GM20000 (cell line): ENCODE measurements at regions not wholly inside any gene's neighbourhood (a gene's known extent, or its start where the extent isn't known, plus 50 kb on each side); places are given as distances from the start of the nearest gene placed in this dataset.
"Not testable (repeated sequence)": the region's sequence is repeated elsewhere in the genome, so short reads cannot be mapped to it uniquely, and the experiment has no call there.

Experiments used
- DNase-seq: peaks from one replicate; pipeline ENCODE4 v3.0.0; 2012; ENCODE audit warnings: low spot score
- CTCF ChIP-seq: IDR thresholded peaks from 2 replicates; pipeline ENCODE4 v1.5.1; 2012; ENCODE audit warnings: mild to moderate bottlenecking, control low read depth; ENCODE audit errors: extremely low read depth, missing control alignments

- not testable (repeated sequence) for DNase-seq
Observed at GRCh38 chr10:78096486-78096885, 62.8 kb downstream of the RPS24 start.

- not testable (repeated sequence) for DNase-seq
Observed at GRCh38 chr10:78102593-78102992, 68.9 kb downstream of the RPS24 start.

GRCh38 chr10:78109210-78109609 is 75.5 kb downstream of the RPS24 start:
- no peak for TF ChIP-seq CTCF
- no peak for DNase-seq

GRCh38 chr10:78115135-78115853 is 81.6 kb downstream of the RPS24 start:
- no peak for DNase-seq
- no peak for TF ChIP-seq CTCF

- no peak for DNase-seq
- no peak for TF ChIP-seq CTCF
Observed at GRCh38 chr10:78116361-78116760, 82.7 kb downstream of the RPS24 start.

- TF ChIP-seq CTCF = no peak
- no peak for DNase-seq
Observed at GRCh38 chr10:78118591-78118990, 84.9 kb downstream of the RPS24 start.

- no peak for TF ChIP-seq CTCF
Observed at GRCh38 chr10:78121801-78122200, 88.1 kb downstream of the RPS24 start.

GRCh38 chr10:78124167-78124566 is 90.5 kb downstream of the RPS24 start:
- DNase-seq = no peak
- TF ChIP-seq CTCF = no peak

More at GRCh38 chr10:78121801-78122200, 88.1 kb downstream of the RPS24 start:
- no peak for DNase-seq
